ENCODE measurements at regions not wholly inside any gene's neighbourhood (a gene's known extent, or its start where the extent isn't known, plus 50 kb on each side); places are given as distances from the start of the nearest gene placed in this dataset.

- TF ChIP-seq CHD7 (IDR thresholded peaks at IDR 0.05; ENCODE audit: insufficient replicate concordance, low read length): no peak
- no peak for TF ChIP-seq KDM4A (IDR thresholded peaks at IDR 0.05; ENCODE audit: low read depth, low read length, severe bottlenecking)
- no peak for TF ChIP-seq HDAC6 (IDR thresholded peaks at IDR 0.05; ENCODE audit: low read depth, low read length)
- no peak for TF ChIP-seq PHF8 (conservative IDR thresholded peaks at IDR 0.05; ENCODE audit: low read depth, low read length)
- TF ChIP-seq CREB1 (IDR thresholded peaks at IDR 0.05): no peak
- TF ChIP-seq CHD2 (IDR thresholded peaks at IDR 0.05; ENCODE audit: low read length): no peak
- no peak for TF ChIP-seq POU5F1 (IDR thresholded peaks at IDR 0.05; ENCODE audit: low read depth, low read length)
- no peak for TF ChIP-seq SRF (IDR thresholded peaks at IDR 0.05; ENCODE audit: low read depth, low read length)
- no peak for TF ChIP-seq HDAC2 (IDR thresholded peaks at IDR 0.05; ENCODE audit: borderline replicate concordance in 1 of 2, low read depth in 2 of 2, low read length in 2 of 2)
- TF ChIP-seq GTF2F1 (IDR thresholded peaks at IDR 0.05; ENCODE audit: borderline replicate concordance, low read depth, low read length): no peak
- TF ChIP-seq TAF1 (IDR thresholded peaks at IDR 0.05; ENCODE audit: low read depth, low read length): no peak
- TF ChIP-seq CTBP2 (IDR thresholded peaks at IDR 0.05; ENCODE audit: borderline replicate concordance, insufficient read depth, insufficient read length, low read length): no peak
Observed at GRCh38 chrY:7449860-7450259, 538.3 kb upstream of the AMELY start (continued).

All from H1 (cell line).